Gastroesophageal sphincter (tissue), 3 donors: ENCODE measurements at regions not wholly inside any gene's neighbourhood (a gene's known extent, or its start where the extent isn't known, plus 50 kb on each side); places are given as distances from the start of the nearest gene placed in this dataset.

Experiments used
- CTCF ChIP-seq, 4 experiments: fragments of 200-600 bp in 2 of 4; fragments of 450-650 bp in 2 of 4; sonication (generic) in 1 of 4; IDR thresholded peaks; one replicate each; pipeline ENCODE4 v1.5.1; 2017 to 2019; ENCODE audit warnings: antibody characterized with exemption in 4 of 4, mild to moderate bottlenecking in 2 of 4, moderate library complexity in 2 of 4
- POLR2AphosphoS5 ChIP-seq: sonication (generic); formaldehyde crosslinking; IDR thresholded peaks from one replicate; pipeline ENCODE4 v1.6.1; 2017; ENCODE audit warnings: antibody characterized with exemption

DNA sequence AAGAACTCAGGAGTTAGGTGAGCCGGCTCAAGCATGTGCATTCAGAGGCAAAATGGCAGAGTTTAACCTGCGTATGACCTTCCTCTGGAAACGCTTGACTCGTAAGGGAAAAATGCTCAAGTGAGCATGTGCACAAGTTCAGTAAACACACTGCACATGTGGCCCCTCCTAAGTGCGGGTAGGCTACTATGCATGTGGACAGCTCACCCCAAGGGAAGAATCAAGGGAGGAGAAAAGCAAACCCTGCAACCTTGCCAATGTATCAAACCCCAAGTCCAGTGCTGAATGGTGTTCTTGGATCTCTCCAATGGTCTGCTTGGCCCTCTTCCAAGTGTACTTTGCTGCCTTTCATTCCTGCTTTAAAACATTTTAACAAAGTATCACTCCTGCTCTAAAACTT, 407.1 kb downstream of the ADAM29 start:
- TF ChIP-seq CTCF (IDR thresholded peaks at IDR 0.05) (no peak), POLR2AphosphoS5 (no peak)
